GM21515 (cell line): ENCODE measurements at regions not wholly inside any gene's neighbourhood (a gene's known extent, or its start where the extent isn't known, plus 50 kb on each side); places are given as distances from the start of the nearest gene placed in this dataset.
"Not testable (repeated sequence)": the region's sequence is repeated elsewhere in the genome, so short reads cannot be mapped to it uniquely, and the experiment has no call there.

ENCODE experiments used
- ATAC-seq: cut with Tn5 transposase; IDR thresholded peaks from one replicate; pipeline ENCODE4 v1.9.1; 2021; ENCODE audit not compliant: unreplicated experiment

GRCh38 chr5:62142351-62142750 is 163.7 kb upstream of the KIF2A start:
- ATAC-seq: no peak

- ATAC-seq: no peak
These were observed 162.5 kb upstream of the KIF2A start for GRCh38 chr5:62143268-62144229.

GRCh38 chr5:62144401-62145022 is 161.5 kb upstream of the KIF2A start:
- ATAC-seq: no peak

GRCh38 chr5:62149879-62150278 is 156.1 kb upstream of the KIF2A start:
- no peak for ATAC-seq

- no peak for ATAC-seq
These were observed 153.5 kb upstream of the KIF2A start for GRCh38 chr5:62152394-62153087.

GRCh38 chr5:62154758-62155157 is 151.2 kb upstream of the KIF2A start:
- ATAC-seq: no peak

- no peak for ATAC-seq
These were observed 150.0 kb upstream of the KIF2A start for GRCh38 chr5:62155988-62156387.

GRCh38 chr5:62167561-62168057 is 138.4 kb upstream of the KIF2A start:
- ATAC-seq: no peak

- ATAC-seq: no peak
These were observed 137.3 kb upstream of the KIF2A start for GRCh38 chr5:62168506-62169281.

GRCh38 chr5:62178258-62178657 is 127.7 kb upstream of the KIF2A start:
- no peak for ATAC-seq

- ATAC-seq: no peak
These were observed 123.2 kb upstream of the KIF2A start for GRCh38 chr5:62182802-62183201.

GRCh38 chr5:62183727-62184126 is 122.3 kb upstream of the KIF2A start:
- no peak for ATAC-seq

GRCh38 chr5:62184444-62184843 is 121.6 kb upstream of the KIF2A start:
- ATAC-seq: no peak

GRCh38 chr5:62190173-62190572 is 115.8 kb upstream of the KIF2A start:
- ATAC-seq: no peak

- ATAC-seq: no peak
These were observed 115.1 kb upstream of the KIF2A start for GRCh38 chr5:62190931-62191330.

GRCh38 chr5:62192958-62193357 is 113.0 kb upstream of the KIF2A start:
- no peak for ATAC-seq

- not testable (repeated sequence) for ATAC-seq
These were observed 109.5 kb upstream of the KIF2A start for GRCh38 chr5:62196532-62196931.

GRCh38 chr5:62197697-62198096 is 108.3 kb upstream of the KIF2A start:
- ATAC-seq: no peak

GRCh38 chr5:62198421-62198820 is 107.6 kb upstream of the KIF2A start:
- ATAC-seq: no peak

GRCh38 chr5:62199792-62200716 is 106.0 kb upstream of the KIF2A start:
- no peak for ATAC-seq
